ENCODE measurements at regions not wholly inside any gene's neighbourhood (a gene's known extent, or its start where the extent isn't known, plus 50 kb on each side); places are given as distances from the start of the nearest gene placed in this dataset.

- TF ChIP-seq CTCF (IDR thresholded peaks at IDR 0.05) (no peak), POLR2A (IDR thresholded peaks at IDR 0.05) (no peak)
Observed at GRCh38 chr15:98277602-98278001, 317.1 kb downstream of the ARRDC4 start.

All from esophagus squamous epithelium (tissue), 4 donors.